AG04450 (cell line): ENCODE measurements at regions not wholly inside any gene's neighbourhood (a gene's known extent, or its start where the extent isn't known, plus 50 kb on each side); places are given as distances from the start of the nearest gene placed in this dataset.
A peak's percentile ranks its signal among the peaks of the same experiment; 100 is the strongest.

Experiments
- CTCF ChIA-PET: fragments of 300-600, 350-600 bp; formaldehyde crosslinking; extraction: SDS; loops from one replicate; lab custom pipeline; 2022; ENCODE audit warnings: antibody characterized with exemption, inconsistent platforms; lab: Charles Lee
- POLR2A ChIA-PET: fragments of 350-600 bp; formaldehyde crosslinking; extraction: SDS; loops from one replicate; lab custom pipeline; 2021; ENCODE audit warnings: antibody characterized with exemption, inconsistent platforms; lab: Yijun Ruan, JAX
- DNase-seq: peaks from one replicate; pipeline ENCODE4 v3.0.0-alpha.2; 2011; ENCODE audit warnings: low read depth, low spot score
- H3K27ac ChIP-seq: one replicate; pipeline ENCODE4 v1.5.1; 2012; ENCODE audit warnings: low read depth, low read length, control low read depth
- H3K27me3 ChIP-seq: one replicate; pipeline ENCODE4 v1.6.0; 2012; ENCODE audit warnings: low read length; ENCODE audit not compliant: control insufficient read depth, insufficient read depth
- H3K4me3 ChIP-seq: 2 replicates; pipeline ENCODE4 v1.5.1; 2011; ENCODE audit warnings: mild to moderate bottlenecking, low read depth, low read length, control low read depth
- H3K9me3 ChIP-seq: 2 replicates; pipeline ENCODE4 v1.5.1; 2012; ENCODE audit warnings: low read length; ENCODE audit not compliant: control insufficient read depth, insufficient read depth
- CTCF ChIP-seq: IDR thresholded peaks from 2 replicates; pipeline ENCODE4 v1.5.1; 2011; ENCODE audit warnings: low read depth, low read length, control low read depth, inconsistent platforms

- no peak overlapping the region for H3K27ac ChIP-seq
- no peak for TF ChIP-seq CTCF
- POLR2A ChIA-PET, result no interaction called here
- no peak for DNase-seq
- peaks cover 38% of the 10 kb centered on the region for H3K27me3 ChIP-seq
- H3K4me3 ChIP-seq, result no peak overlapping the region
- CTCF ChIA-PET, result no interaction called here
- no peaks in the 10 kb centered on the region; the same call in 1 of the 2 replicates for H3K9me3 ChIP-seq
Observed at GRCh38 chr17:83159204-83160049, 80.0 kb downstream of the METRNL start.

- no peak for TF ChIP-seq CTCF
- CTCF ChIA-PET, result no interaction called here
- Histone ChIP-seq H3K9me3 (no peaks in the 10 kb centered on the region; the same call in 1 of the 2 replicates), H3K27ac (no peak overlapping the region), H3K4me3 (no peak overlapping the region), H3K27me3 (peaks cover 43% of the 10 kb centered on the region)
- no peak for DNase-seq
- POLR2A ChIA-PET, result interaction anchor here (0.6 to 1.1 kb wide), 2 partner anchors 24 to 29 kb away, joined by 3 to 5 read pairs; no protein-coding TSS in a partner anchor
Observed at GRCh38 chr17:83160443-83161297, 81.3 kb downstream of the METRNL start.

GRCh38 chr17:83161298-83162034 lies 82.1 kb downstream of the METRNL start:
- ChIA-PET POLR2A (interaction anchor here (0.6 to 1.1 kb wide), 2 partner anchors 23 to 28 kb away, joined by 3 to 5 read pairs; no protein-coding TSS in a partner anchor), CTCF (no interaction called here)
- no peak overlapping the region for H3K4me3 ChIP-seq
- peaks cover 4% of the 10 kb centered on the region for H3K9me3 ChIP-seq
- no peak for TF ChIP-seq CTCF
- H3K27ac ChIP-seq, result no peak overlapping the region
- H3K27me3 ChIP-seq, result peaks cover 43% of the 10 kb centered on the region
- DNase-seq, result peak; percentile 72

GRCh38 chr17:83162035-83162745 lies 82.8 kb downstream of the METRNL start:
- no peak overlapping the region for H3K27ac ChIP-seq
- TF ChIP-seq CTCF, result no peak
- ChIA-PET CTCF (no interaction called here), POLR2A (interaction anchor here (1.1 kb wide), 1 partner anchor 27 kb away, joined by 5 read pairs; no protein-coding TSS in a partner anchor)
- no peak for DNase-seq
- H3K27me3 ChIP-seq, result peaks cover 43% of the 10 kb centered on the region
- H3K9me3 ChIP-seq, result peaks cover 4% of the 10 kb centered on the region
- no peak overlapping the region for H3K4me3 ChIP-seq
